K562 (cell line): ENCODE measurements at regions not wholly inside any gene's neighbourhood (a gene's known extent, or its start where the extent isn't known, plus 50 kb on each side); places are given as distances from the start of the nearest gene placed in this dataset.

Source experiments
- ATAC-seq: fragments of 200-7000 bp; cut with Tn5 transposase; 3 replicates; pipeline ENCODE4 v1.9.1; 2020; ENCODE audit warnings: moderate library complexity
- BruUV-seq: library from RNA; stranded (reverse); fragments of 400-500 nt; replicated peaks from 2 replicates; lab custom pipeline; 2021; lab: Mats Ljungman, UMichigan
- CTCF ChIA-PET: fragments of 300-600 bp; formaldehyde crosslinking; extraction: SDS; loops from one replicate; lab custom pipeline; 2021; ENCODE audit warnings: low intra/inter-chr PET ratio; lab: Yijun Ruan, JAX
- POLR2A ChIA-PET: fragments of 300-600, 350-650 bp; sonication (Branson Sonifier 250); formaldehyde crosslinking; extraction: SDS; loops from one replicate; lab custom pipeline; 2021; ENCODE audit warnings: antibody characterized with exemption, inconsistent platforms; lab: Yijun Ruan, JAX
- DNase-seq, 4 experiments: peaks; one replicate each; pipeline versions ENCODE4 v3.0.0 to v3.0.0-alpha.2; 2011 to 2018; ENCODE audit warnings: low spot score in 3 of 4, mixed read lengths in 3 of 4; ENCODE audit errors: extremely low read depth in 1 of 4
- FAIRE-seq: peaks from 2 replicates; lab custom pipeline; 2011; peaks lifted over from hg19 to GRCh38; lab: Jason Lieb, UNC
- H2AFZ ChIP-seq: 2 replicates; pipeline ENCODE4 v1.6.0; 2011; ENCODE audit warnings: low read depth, low read length, control low read depth, inconsistent platforms
- H3K27ac ChIP-seq: fragments of 200-600 bp; 3 replicates; pipeline ENCODE4 v1.8.0; 2011; ENCODE audit warnings: low read depth, mild to moderate bottlenecking, control low read depth, inconsistent platforms, low read length, moderate library complexity, mixed read lengths; ENCODE audit errors: extremely low read depth
- H3K27me3 ChIP-seq, 2 experiments: fragments of 300-600 bp in 1 of 2; 2 replicates in 1 of 2; 3 replicates in 1 of 2; pipeline versions ENCODE4 v1.6.0 to v1.8.0; 2011; ENCODE audit warnings: inconsistent platforms in 2 of 2, low read length in 2 of 2, mild to moderate bottlenecking in 1 of 2, mixed read lengths in 1 of 2, moderate library complexity in 1 of 2; ENCODE audit not compliant: control insufficient read depth in 2 of 2, insufficient read depth in 2 of 2
- H3K36me3 ChIP-seq: fragments of 300-600 bp; 3 replicates; pipeline ENCODE4 v1.8.0; 2011; ENCODE audit warnings: mild to moderate bottlenecking, low read length, inconsistent platforms; ENCODE audit not compliant: control insufficient read depth, insufficient read depth
- H3K4me1 ChIP-seq, 2 experiments: fragments of 200-600 bp in 1 of 2; replicated peaks in 1 of 2; 2 replicates in 1 of 2; 3 replicates in 1 of 2; pipeline versions ENCODE4 v1.5.1 to v1.8.0; 2011; ENCODE audit warnings: inconsistent platforms in 2 of 2, low read length in 2 of 2, mild to moderate bottlenecking in 1 of 2, mixed read lengths in 1 of 2, moderate library complexity in 1 of 2; ENCODE audit not compliant: control insufficient read depth in 2 of 2, insufficient read depth in 2 of 2
- H3K4me2 ChIP-seq: 2 replicates; pipeline ENCODE4 v1.6.1; 2011; ENCODE audit warnings: low read length, control low read depth, inconsistent platforms, mixed read lengths; ENCODE audit not compliant: insufficient read depth
- H3K4me3 ChIP-seq: fragments of 200-600 bp; sonication (generic), shearing (Covaris generic); 2 replicates; pipeline ENCODE4 v1.5.1; 2016; ENCODE audit warnings: control low read depth, inconsistent platforms
- H3K79me2 ChIP-seq: fragments of 200-600 bp; 3 replicates; pipeline ENCODE4 v1.8.0; 2011; ENCODE audit warnings: low read length, inconsistent platforms; ENCODE audit not compliant: control insufficient read depth, insufficient read depth
- H3K9ac ChIP-seq, 2 experiments: 2 replicates each; pipeline versions ENCODE4 v1.6.0 to v1.6.1; 2011; ENCODE audit warnings: low read depth in 2 of 2, low read length in 2 of 2, control low read depth in 1 of 2, inconsistent platforms in 1 of 2, mild to moderate bottlenecking in 1 of 2, mixed read lengths in 1 of 2; ENCODE audit not compliant: insufficient read depth in 1 of 2
- H3K9me1 ChIP-seq: one replicate; pipeline ENCODE4 v1.6.0; 2011; ENCODE audit warnings: inconsistent platforms, mild to moderate bottlenecking, low read length, moderate library complexity; ENCODE audit not compliant: control insufficient read depth, insufficient read depth
- H3K9me3 ChIP-seq: replicated peaks from 2 replicates; pipeline ENCODE4 v1.5.1; 2011; ENCODE audit warnings: low read depth, low read length, inconsistent platforms; ENCODE audit not compliant: control insufficient read depth, insufficient read depth
- H4K20me1 ChIP-seq: replicated peaks from 2 replicates; pipeline ENCODE4 v1.6.1; 2011; ENCODE audit warnings: low read length, inconsistent platforms, mixed read lengths; ENCODE audit not compliant: control insufficient read depth, insufficient read depth
- CEBPB ChIP-seq: fragments of 450-650 bp; IDR thresholded peaks from 2 replicates; pipeline ENCODE4 v1.6.1; 2016; ENCODE audit warnings: missing genetic modification characterization, missing compliant biosample characterization
- EGR1 ChIP-seq: fragments of 450-650 bp; conservative IDR thresholded peaks from 2 replicates; pipeline ENCODE4 v1.6.1; 2017; ENCODE audit warnings: mild to moderate bottlenecking
- NFE2 ChIP-seq: IDR thresholded peaks from 2 replicates; pipeline ENCODE4 v1.6.1; 2014; ENCODE audit warnings: antibody characterized with exemption, low read depth
- PCBP1 ChIP-seq: fragments of 200-400 bp; formaldehyde crosslinking; IDR thresholded peaks from 2 replicates; pipeline ENCODE4 v1.6.1; 2018; ENCODE audit warnings: mild to moderate bottlenecking, low read depth, low read length; ENCODE audit not compliant: poor library complexity, severe bottlenecking
- STAT5A ChIP-seq: IDR thresholded peaks from 2 replicates; pipeline ENCODE4 v1.6.1; 2012; ENCODE audit warnings: low read length, inconsistent platforms, borderline replicate concordance
- TCF7L2 ChIP-seq: fragments of 150-350 bp; IDR thresholded peaks from 2 replicates; pipeline ENCODE4 v1.6.1; 2016; ENCODE audit warnings: low read depth, mild to moderate bottlenecking, low read length, moderate library complexity
- ZKSCAN8 ChIP-seq: fragments of 200-800 bp; sonication (Bioruptor generic); IDR thresholded peaks from 2 replicates; pipeline ENCODE4 v1.6.1; 2016; ENCODE audit warnings: missing genetic modification characterization, missing compliant biosample characterization
- ZNF639 ChIP-seq, 2 experiments: fragments of 200-800 bp in 1 of 2; sonication (Bioruptor generic) in 1 of 2; sonication (generic) in 1 of 2; formaldehyde crosslinking in 1 of 2; IDR thresholded peaks in 1 of 2; conservative IDR thresholded peaks in 1 of 2; 2 replicates each; pipeline versions ENCODE4 v1.5.0 to v1.6.1; 2016 to 2020; ENCODE audit warnings: missing compliant biosample characterization in 1 of 2, missing genetic modification characterization in 1 of 2, missing genetic modification reagents in 1 of 2
- ZNF717 ChIP-seq: fragments of 250-450 bp; sonication (Bioruptor Pico); IDR thresholded peaks from 2 replicates; pipeline ENCODE4 v1.5.0; 2021
- WGBS: fragments of 100-300 bp; shearing (Covaris generic); methylation state at CpG from one replicate; pipeline ENCODE4 v1.1.6; 2016; ENCODE audit warnings: low coverage, mixed read lengths; ENCODE audit not compliant: insufficient coverage; ENCODE audit errors: missing lambda C conversion rate; 5-methylcytosine and 5-hydroxymethylcytosine counted together
- in situ Hi-C: fragments of 300-500 bp; cut with MboI; formaldehyde crosslinking; loops from 4 replicates; pipeline ENCODE4 v1.15.0; 2018; ENCODE audit warnings: inconsistent platforms, mixed read lengths
- intact Hi-C: fragments of 100-400 bp; cut with micrococcal nuclease; formaldehyde crosslinking; loops from 2 replicates; pipeline ENCODE4 v1.14.2; 2022
- TF ChIP-seq, protein P1 (sequence below), 2 experiments: IDR thresholded peaks in 1 of 2; conservative IDR thresholded peaks in 1 of 2; 2 replicates each; pipeline ENCODE4 v1.6.1; 2016; ENCODE audit warnings: low read depth in 2 of 2, mild to moderate bottlenecking in 1 of 2, missing compliant biosample characterization in 1 of 2, missing genetic modification characterization in 1 of 2, moderate library complexity in 1 of 2

- no TSS peak for BruUV-seq
- no peaks in the 10 kb centered on the region; a peak in 1 of 5 replicates for H3K27me3 ChIP-seq
- intact Hi-C loops: no loop called here
- DNase-seq: no peak
- no peaks in the 10 kb centered on the region for H3K9me3 ChIP-seq
- no peaks in the 10 kb centered on the region for H3K9me1 ChIP-seq
- no peaks in the 10 kb centered on the region for H3K79me2 ChIP-seq
- FAIRE-seq: no peak
- WGBS: 0% methylated on average over 1 of the region's 1 CpG
- H3K4me2 ChIP-seq: no peak overlapping the region
- H3K36me3 ChIP-seq: no peaks in the 10 kb centered on the region
- ATAC-seq: no peak
- CTCF ChIA-PET: no interaction called here
- H3K9ac ChIP-seq: no peak overlapping the region
- no peaks in the 10 kb centered on the region for H4K20me1 ChIP-seq
- no peak for TF ChIP-seq PCBP1
- TF ChIP-seq EGR1: no peak
- 0 out of 2 replicates have a peak, but pooled peaks have one; percentile 7 for TF ChIP-seq CEBPB (tag)
- TF ChIP-seq, all 486 proteins: peak for 1
- POLR2A ChIA-PET: no interaction called here
- in situ Hi-C loops: no loop called here
- Histone ChIP-seq H3K27ac (no peak overlapping the region), H3K4me3 (no peak overlapping the region), H3K4me1 (no peaks in the 10 kb centered on the region), H2AFZ (no peak overlapping the region)
Observed at GRCh38 chr18:24628326-24628725, 167.9 kb downstream of the HRH4 start.

GRCh38 chr18:24629921-24630320 is 169.5 kb downstream of the HRH4 start:
- DNase-seq (no peak), FAIRE-seq (no peak), ATAC-seq (no peak)
- BruUV-seq: no TSS peak
- Histone ChIP-seq H3K36me3 (no peaks in the 10 kb centered on the region), H3K27me3 (no peaks in the 10 kb centered on the region; a peak in 1 of 5 replicates), H2AFZ (no peak overlapping the region), H4K20me1 (no peaks in the 10 kb centered on the region), H3K9me1 (no peaks in the 10 kb centered on the region), H3K4me2 (no peak overlapping the region), H3K9ac (no peak overlapping the region), H3K9me3 (no peaks in the 10 kb centered on the region), H3K79me2 (no peaks in the 10 kb centered on the region), H3K4me1 (no peaks in the 10 kb centered on the region), H3K4me3 (no peak overlapping the region), H3K27ac (no peak overlapping the region)
- ChIA-PET POLR2A (interaction anchor here (0.6 to 1.0 kb wide), 3 partner anchors 32 to 1401 kb away, joined by 3 read pairs; no protein-coding TSS in a partner anchor), CTCF (no interaction called here)
- in situ Hi-C loops (no loop called here), intact Hi-C loops (no loop called here)
- 0% methylated on average over 3 of the region's 3 CpGs for WGBS
- TF ChIP-seq, protein P1, sequence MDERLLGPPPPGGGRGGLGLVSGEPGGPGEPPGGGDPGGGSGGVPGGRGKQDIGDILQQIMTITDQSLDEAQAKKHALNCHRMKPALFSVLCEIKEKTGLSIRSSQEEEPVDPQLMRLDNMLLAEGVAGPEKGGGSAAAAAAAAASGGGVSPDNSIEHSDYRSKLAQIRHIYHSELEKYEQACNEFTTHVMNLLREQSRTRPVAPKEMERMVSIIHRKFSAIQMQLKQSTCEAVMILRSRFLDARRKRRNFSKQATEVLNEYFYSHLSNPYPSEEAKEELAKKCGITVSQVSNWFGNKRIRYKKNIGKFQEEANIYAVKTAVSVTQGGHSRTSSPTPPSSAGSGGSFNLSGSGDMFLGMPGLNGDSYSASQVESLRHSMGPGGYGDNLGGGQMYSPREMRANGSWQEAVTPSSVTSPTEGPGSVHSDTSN (CRISPR knock-in tag; IDR thresholded peaks at IDR 0.05; ENCODE audit: low read depth): no peak
- TF ChIP-seq, protein P1 (tag; conservative IDR thresholded peaks at IDR 0.05; ENCODE audit: low read depth): no peak
- TF ChIP-seq TCF7L2: no peak
- TF ChIP-seq EGR1: no peak
- no peak for TF ChIP-seq STAT5A
- no peak for TF ChIP-seq ZNF717 (CRISPR knock-in tag)
- no peak for TF ChIP-seq NFE2
- no peak for TF ChIP-seq ZKSCAN8 (CRISPR knock-in tag)
- no peak for TF ChIP-seq ZNF639 (CRISPR knock-in tag; conservative IDR thresholded peaks at IDR 0.05 in 1 of 2, IDR thresholded peaks at IDR 0.05 in 1 of 2)
